ENCODE measurements at regions not wholly inside any gene's neighbourhood (a gene's known extent, or its start where the extent isn't known, plus 50 kb on each side); places are given as distances from the start of the nearest gene placed in this dataset.

DNA sequence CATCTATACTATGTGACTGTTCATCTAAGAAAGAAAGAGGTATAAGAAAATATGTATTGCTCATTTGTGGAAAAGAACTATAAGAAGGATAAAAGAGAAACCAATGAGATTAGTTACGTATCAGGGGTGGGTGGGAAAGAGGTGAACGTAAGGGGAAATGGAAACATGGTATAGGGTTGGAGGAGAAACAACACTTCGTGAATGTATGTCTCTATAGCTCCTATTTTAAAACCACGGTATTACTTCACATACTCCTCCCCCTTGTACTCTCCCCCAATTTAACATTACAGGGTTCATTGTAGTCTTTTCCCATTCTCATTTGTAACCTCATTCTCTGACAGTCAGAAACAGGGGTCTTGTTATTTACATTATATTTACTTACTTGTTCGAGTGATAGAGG is 120.4 kb downstream of the FOXG1 start:
- Histone ChIP-seq H3K9me3 (no peaks in the 10 kb centered on the region), H3K4me1 (no peaks in the 10 kb centered on the region), H3K4me2 (no peak overlapping the region), H3K27ac (no peak overlapping the region), H3K4me3 (no peak overlapping the region)
- DNase-seq (ENCODE audit: low read depth in 1 of 2, low spot score in 1 of 2) (no peak), FAIRE-seq (no peak), ATAC-seq (no peak)
- WGBS (ENCODE audit: missing lambda C conversion rate): 7% methylated on average over 5 of the region's 5 CpGs
- TF ChIP-seq, protein P1, sequence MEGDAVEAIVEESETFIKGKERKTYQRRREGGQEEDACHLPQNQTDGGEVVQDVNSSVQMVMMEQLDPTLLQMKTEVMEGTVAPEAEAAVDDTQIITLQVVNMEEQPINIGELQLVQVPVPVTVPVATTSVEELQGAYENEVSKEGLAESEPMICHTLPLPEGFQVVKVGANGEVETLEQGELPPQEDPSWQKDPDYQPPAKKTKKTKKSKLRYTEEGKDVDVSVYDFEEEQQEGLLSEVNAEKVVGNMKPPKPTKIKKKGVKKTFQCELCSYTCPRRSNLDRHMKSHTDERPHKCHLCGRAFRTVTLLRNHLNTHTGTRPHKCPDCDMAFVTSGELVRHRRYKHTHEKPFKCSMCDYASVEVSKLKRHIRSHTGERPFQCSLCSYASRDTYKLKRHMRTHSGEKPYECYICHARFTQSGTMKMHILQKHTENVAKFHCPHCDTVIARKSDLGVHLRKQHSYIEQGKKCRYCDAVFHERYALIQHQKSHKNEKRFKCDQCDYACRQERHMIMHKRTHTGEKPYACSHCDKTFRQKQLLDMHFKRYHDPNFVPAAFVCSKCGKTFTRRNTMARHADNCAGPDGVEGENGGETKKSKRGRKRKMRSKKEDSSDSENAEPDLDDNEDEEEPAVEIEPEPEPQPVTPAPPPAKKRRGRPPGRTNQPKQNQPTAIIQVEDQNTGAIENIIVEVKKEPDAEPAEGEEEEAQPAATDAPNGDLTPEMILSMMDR (IDR thresholded peaks at IDR 0.05): no peak
- no peak for TF ChIP-seq CEBPB (IDR thresholded peaks at IDR 0.05)
- TF ChIP-seq GATA3 (IDR thresholded peaks at IDR 0.05; ENCODE audit: borderline replicate concordance): no peak
- ChIA-PET CTCF (no interaction called here), POLR2A (no interaction called here)

DNA sequence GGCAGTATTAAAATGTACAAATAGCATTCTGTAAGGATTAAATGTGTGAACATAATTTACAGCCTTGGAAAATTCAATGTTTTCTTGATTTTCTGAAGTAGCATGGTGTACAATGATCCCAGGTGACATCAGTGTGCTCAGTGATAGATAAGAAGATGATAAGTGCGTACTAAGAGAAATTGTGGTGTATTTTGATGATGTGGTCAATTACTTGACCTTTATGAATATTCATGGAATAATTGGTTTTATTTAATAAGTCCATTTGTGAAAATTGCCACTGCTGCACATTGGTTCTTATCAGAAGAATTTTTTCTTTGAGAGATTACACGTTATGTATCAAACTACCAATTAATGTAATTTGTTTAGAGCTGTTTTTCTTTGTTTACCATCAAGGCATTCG is 128.8 kb downstream of the FOXG1 start:
- Histone ChIP-seq H3K4me1 (no peaks in the 10 kb centered on the region), H3K4me2 (no peak overlapping the region), H3K4me3 (no peak overlapping the region), H3K27ac (no peak overlapping the region), H3K9me3 (no peaks in the 10 kb centered on the region)
- TF ChIP-seq KDM1A (IDR thresholded peaks at IDR 0.05; ENCODE audit: low read depth): no peak
- no peak for ATAC-seq
- CTCF ChIA-PET: no interaction called here
- DNase-seq (ENCODE audit: low read depth in 1 of 2, low spot score in 1 of 2): no peak
- POLR2A ChIA-PET: no interaction called here
- 8% methylated on average over 3 of the region's 3 CpGs for WGBS (ENCODE audit: missing lambda C conversion rate)
- no peak for FAIRE-seq

DNA sequence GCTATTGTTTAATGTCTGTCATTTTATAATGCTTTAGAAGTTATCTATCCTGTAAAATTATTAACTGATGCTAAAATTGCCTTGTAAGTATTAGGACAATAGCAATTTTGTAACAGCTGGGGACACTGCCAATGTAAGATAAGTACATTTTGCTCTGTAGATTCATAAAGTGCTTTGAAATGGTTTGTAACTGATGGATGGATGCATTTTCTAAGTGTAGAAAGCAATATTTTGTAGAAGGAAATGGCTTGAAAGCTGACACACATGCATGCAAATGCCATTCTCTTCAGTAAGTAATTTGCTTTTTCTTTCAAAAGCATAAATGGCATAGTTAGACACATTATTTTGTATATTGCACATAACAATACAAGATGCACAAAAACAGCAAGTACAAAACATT is 129.8 kb downstream of the FOXG1 start:
- DNase-seq (ENCODE audit: low read depth in 1 of 2, low spot score in 1 of 2) (no peak), FAIRE-seq (no peak), ATAC-seq (no peak)
- no peak overlapping the region for H3K4me3 ChIP-seq
- H3K9me3 ChIP-seq: no peaks in the 10 kb centered on the region
- TF ChIP-seq HEYL (CRISPR knock-in tag; IDR thresholded peaks at IDR 0.05) (no peak), RCOR1 (IDR thresholded peaks at IDR 0.05; ENCODE audit: low read depth, low read length) (no peak), CEBPB (IDR thresholded peaks at IDR 0.05) (no peak), CHD2 (IDR thresholded peaks at IDR 0.05; ENCODE audit: low read length, partially characterized antibody) (no peak), MAFK (IDR thresholded peaks at IDR 0.05; ENCODE audit: partially characterized antibody) (no peak), ZSCAN20 (CRISPR knock-in tag; IDR thresholded peaks at IDR 0.05) (no peak), KDM1A (IDR thresholded peaks at IDR 0.05; ENCODE audit: low read depth) (no peak)
- TF ChIP-seq, protein P2, sequence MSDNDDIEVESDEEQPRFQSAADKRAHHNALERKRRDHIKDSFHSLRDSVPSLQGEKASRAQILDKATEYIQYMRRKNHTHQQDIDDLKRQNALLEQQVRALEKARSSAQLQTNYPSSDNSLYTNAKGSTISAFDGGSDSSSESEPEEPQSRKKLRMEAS (IDR thresholded peaks at IDR 0.05): no peak
- H3K27ac ChIP-seq: no peak overlapping the region
- H3K4me2 ChIP-seq: no peak overlapping the region
- ChIA-PET POLR2A (no interaction called here), CTCF (no interaction called here)
- no peaks in the 10 kb centered on the region for H3K4me1 ChIP-seq

DNA sequence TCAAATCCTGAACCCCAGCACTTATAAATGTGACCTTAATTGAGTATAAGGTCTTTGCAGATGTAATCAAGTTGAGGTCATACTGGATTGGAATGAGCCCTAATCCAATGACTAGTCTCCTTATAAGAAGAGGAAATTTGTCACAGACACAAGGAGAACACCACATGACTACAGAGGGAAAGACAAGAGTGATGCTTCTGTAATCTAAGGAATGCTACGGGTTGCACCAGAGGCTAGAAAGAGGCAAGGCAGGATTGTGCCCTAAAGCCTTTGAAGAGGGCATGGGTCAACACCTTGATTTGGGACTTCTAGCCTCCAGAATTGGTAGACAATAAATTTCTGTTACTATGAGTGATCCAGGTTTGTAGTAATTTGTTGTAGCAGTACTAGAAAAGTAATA is 135.0 kb downstream of the FOXG1 start:
- TF ChIP-seq PHF8 (IDR thresholded peaks at IDR 0.05; ENCODE audit: borderline replicate concordance, low read depth): no peak
- TF ChIP-seq HDAC2 (IDR thresholded peaks at IDR 0.05): no peak
- TF ChIP-seq RARB (CRISPR knock-in tag; IDR thresholded peaks at IDR 0.05): no peak
- no peak for TF ChIP-seq SMC3 (IDR thresholded peaks at IDR 0.05)
- TF ChIP-seq, protein P2 (IDR thresholded peaks at IDR 0.05): no peak
- no peak for TF ChIP-seq CHD2 (IDR thresholded peaks at IDR 0.05; ENCODE audit: low read length, partially characterized antibody)
- no peak for TF ChIP-seq RNF2 (IDR thresholded peaks at IDR 0.05; ENCODE audit: borderline replicate concordance, low read depth)
- TF ChIP-seq, protein P3, sequence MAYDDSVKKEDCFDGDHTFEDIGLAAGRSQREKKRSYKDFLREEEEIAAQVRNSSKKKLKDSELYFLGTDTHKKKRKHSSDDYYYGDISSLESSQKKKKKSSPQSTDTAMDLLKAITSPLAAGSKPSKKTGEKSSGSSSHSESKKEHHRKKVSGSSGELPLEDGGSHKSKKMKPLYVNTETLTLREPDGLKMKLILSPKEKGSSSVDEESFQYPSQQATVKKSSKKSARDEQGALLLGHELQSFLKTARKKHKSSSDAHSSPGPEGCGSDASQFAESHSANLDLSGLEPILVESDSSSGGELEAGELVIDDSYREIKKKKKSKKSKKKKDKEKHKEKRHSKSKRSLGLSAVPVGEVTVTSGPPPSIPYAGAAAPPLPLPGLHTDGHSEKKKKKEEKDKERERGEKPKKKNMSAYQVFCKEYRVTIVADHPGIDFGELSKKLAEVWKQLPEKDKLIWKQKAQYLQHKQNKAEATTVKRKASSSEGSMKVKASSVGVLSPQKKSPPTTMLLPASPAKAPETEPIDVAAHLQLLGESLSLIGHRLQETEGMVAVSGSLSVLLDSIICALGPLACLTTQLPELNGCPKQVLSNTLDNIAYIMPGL (CRISPR knock-in tag; IDR thresholded peaks at IDR 0.05; ENCODE audit: borderline replicate concordance): no peak
- TF ChIP-seq FOSL2 (IDR thresholded peaks at IDR 0.05): no peak
- no peak for TF ChIP-seq FOSL2 (CRISPR knock-in tag; IDR thresholded peaks at IDR 0.05)
- TF ChIP-seq CEBPB (IDR thresholded peaks at IDR 0.05): no peak
- no peak for TF ChIP-seq EP300 (IDR thresholded peaks at IDR 0.05)
- TF ChIP-seq BHLHE40 (IDR thresholded peaks at IDR 0.05; ENCODE audit: low read depth, low read length): no peak
- no peak for TF ChIP-seq JUN (IDR thresholded peaks at IDR 0.05)
- TF ChIP-seq KDM5A (IDR thresholded peaks at IDR 0.05): no peak
- no peak for TF ChIP-seq FOXS1 (CRISPR knock-in tag; IDR thresholded peaks at IDR 0.05)
- Histone ChIP-seq H3K9me3 (no peaks in the 10 kb centered on the region), H3K4me1 (no peaks in the 10 kb centered on the region), H3K4me2 (no peak overlapping the region), H3K27ac (no peak overlapping the region), H3K4me3 (no peak overlapping the region)
- FAIRE-seq (no peak), ATAC-seq (no peak), DNase-seq (ENCODE audit: low read depth in 1 of 2, low spot score in 1 of 2) (no peak)
- WGBS (ENCODE audit: missing lambda C conversion rate): 14% methylated on average over 1 of the region's 1 CpG
- ChIA-PET CTCF (no interaction called here), POLR2A (no interaction called here)

Data from A549 (cell line).